ENCODE measurements at regions not wholly inside any gene's neighbourhood (a gene's known extent, or its start where the extent isn't known, plus 50 kb on each side); places are given as distances from the start of the nearest gene placed in this dataset.

DNA sequence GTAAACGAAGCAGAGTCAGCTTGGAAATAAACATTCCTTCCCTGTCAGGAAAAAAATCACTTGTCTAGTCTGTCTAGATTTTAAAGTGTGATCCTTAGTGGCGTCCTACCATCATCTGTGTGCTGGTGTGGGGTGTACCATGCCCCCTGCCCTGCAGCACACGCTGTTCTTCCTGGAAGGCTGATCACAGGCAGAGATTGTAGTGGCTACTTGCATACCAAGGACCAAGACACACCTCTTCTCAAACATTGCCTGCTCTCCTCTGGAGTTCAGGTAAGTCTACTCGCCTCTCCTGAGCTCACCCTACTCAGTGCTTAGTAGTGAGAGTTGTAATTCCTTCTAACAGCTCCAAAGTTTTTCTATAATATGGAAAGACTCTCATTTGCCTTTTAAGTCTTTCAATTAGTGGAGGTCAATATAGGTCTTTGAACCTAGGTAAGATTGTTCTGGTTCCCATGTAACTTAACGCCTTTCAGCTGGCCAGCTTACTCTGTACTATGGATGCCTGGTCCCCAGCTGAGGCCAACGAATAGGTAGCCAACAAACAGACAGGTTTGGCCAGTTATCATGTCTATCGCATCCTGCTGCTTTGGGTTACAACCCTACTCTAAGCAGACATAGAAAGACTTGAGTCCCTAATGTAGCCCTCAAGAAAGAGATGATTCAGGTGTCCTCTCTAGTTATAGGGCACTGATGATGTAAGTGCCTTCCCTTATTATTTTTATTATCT lies 55.4 kb downstream of the XCL1 start:
- no peak for DNase-seq

DNA sequence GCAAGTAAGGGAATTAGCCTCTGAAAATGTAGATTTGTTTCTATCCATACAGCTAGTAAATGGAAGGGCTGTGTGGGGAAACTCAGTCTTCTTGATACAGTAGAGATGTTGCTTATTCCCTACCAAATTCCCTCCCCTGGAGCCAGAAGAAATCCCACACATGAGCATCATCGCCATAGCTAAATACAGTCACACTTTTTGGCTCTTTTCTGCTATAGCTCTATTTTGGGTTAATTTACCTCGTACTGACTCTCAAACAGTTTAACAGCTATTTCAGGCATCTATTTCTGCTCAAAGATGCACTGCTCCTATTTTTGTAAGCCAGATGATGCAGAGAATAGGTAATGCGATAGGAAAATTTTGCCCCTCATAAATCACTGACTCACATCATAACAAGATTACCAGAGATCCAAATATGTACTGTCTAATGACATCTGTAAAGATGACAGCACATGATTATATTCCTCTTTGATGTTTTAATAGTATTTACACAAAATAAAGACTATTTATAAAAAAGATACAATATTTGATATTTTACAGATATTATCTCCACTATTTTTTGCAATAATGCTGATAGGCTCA lies 58.6 kb downstream of the XCL1 start:
- DNase-seq: no peak

DNA sequence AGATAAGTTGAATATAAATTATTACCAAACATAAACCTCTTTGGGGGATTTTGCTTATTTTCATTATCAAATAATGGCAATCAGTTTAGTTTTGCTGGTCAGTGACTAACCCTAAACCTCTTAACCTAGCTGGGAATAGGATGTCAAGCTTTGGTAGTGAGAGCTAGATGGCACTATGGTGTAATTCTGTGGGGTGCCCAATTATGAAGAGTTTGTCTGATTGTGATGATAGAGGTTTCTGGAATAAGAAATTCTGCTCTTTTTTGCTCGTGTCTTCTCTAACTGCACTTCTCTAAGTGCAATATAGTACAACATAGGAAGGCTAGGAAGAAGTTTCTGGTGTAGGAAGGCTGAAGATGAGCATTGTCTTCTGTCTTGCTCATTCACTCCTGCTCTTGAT lies 59.8 kb downstream of the XCL1 start:
- DNase-seq: peak; percentile 24

DNA sequence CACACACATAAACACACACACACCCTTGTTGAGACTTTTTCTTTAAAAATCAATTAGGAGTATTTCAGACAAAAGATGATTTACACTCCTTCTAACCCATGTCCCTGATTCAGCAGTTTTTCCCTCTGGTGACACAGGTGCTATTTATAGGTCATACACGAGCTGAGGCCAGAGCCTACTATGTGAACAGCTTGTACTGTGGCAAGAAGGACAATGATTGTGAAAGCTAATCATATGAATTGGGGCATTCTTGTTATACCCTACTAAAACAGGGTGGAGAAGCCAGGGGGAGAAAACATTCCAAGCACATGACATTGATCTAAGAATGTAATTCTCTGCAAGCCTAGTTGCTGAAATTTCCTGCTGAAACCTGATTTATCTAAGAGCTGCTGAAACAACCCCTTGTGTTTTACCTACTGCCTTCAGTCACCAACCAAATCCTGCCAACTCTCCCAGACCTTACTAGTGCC lies 60.3 kb downstream of the XCL1 start:
- no peak for DNase-seq

DNA sequence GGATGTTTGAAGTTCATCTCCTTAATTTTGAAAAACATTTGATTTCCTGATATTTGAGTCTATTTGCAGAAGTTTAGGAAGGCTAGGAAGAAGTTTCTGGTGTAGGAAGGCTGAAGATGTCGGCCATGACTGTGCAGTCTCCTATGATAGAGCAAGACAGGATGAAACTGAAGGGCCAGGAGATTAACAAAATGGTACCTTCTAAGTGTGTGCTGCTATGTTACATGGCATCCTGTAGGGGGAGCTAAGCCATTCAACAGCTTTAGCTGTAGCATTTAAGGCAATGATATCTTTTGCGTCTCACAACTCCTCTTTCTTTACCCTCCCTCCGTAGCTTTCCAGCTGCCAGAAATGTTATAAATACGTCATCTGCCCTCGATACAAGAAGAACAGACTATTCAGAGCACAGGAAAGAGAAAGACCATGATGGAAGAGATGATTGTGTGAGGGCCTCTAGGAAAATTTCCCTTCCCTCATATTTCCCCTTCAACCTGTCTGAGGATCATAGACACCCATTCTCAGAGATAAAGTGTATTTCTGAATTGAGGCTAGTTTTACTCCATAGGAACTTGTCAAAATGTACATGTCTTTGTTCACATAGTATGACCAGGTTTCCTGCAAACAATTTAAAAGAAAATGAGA lies 61.1 kb downstream of the XCL1 start:
- peak; percentile 70 for DNase-seq

DNA sequence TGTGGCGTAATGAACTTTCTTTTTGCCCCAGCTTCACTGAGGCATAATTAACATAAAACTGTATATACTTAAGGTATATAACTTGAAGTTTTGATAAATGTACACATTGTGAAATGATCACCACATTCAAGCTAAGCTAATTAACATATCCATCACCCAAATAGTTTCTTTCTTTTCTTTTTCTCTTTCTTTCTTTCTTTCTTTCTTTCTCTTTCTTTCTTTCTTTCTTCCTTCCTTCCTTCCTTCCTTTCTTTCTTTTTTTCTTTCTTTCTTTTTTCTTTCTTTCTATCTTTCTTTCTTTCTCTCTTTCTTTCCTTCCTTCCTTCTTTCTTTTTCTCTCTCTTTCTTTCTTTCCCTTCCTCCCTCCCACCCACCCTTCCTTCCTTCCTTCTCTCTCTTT lies 62.5 kb downstream of the XCL1 start:
- no peak for DNase-seq

DNA sequence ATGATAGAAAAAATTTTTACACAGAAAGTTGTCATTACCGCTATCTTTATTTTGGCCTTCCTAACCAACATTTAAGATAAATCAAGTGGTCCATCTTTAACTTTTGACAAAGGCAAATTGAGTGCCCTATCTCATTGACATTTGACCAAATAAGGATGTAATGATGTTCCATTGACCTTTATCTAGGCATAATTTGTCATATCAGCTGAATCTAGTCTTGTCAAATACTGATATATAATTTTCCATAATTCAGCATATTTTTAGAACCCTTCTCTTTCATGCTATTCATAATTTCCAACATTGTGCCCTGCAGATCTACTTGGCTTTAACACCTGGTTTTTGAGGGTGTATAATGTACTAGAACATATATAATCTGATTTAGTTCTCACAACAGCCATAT lies 63.8 kb downstream of the XCL1 start:
- DNase-seq: no peak

DNA sequence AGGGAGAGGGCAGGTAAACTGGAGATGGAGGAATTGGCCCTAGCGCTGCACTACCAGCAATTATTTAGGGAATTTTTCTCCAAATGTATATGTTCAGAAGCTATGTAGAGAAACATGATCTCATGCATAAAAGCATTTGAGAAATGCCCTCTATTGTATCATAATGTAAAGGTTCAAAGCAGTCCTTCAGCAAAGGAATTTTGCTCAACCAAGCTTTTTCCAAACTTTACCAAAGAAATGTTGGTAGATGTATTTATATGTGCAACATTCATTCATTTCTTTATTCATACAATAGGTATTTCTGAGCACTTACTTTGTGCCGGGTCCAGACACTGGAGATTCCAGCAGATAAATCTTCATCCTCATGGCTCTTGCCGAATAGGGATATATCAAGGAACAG lies 64.4 kb downstream of the XCL1 start:
- DNase-seq: no peak

DNA sequence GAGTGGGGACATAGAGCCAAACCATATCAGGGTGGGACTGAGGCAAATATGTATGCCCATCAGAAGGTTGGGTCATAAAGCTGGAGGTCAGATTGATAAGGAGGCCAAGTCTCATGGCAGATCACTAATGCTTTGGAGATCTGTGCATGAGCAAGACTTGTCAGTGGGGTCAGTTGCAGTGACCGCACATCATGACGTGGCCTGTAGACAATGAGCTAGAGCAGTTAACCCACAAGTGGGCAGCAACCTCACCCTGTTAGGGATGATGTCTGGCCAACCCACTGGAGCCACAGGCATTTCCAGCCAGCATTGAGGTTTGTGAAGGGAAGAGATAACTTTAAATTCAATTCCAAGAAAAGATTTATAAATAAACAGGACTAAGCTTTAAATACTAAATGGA lies 66.7 kb downstream of the XCL1 start:
- no peak for DNase-seq

All from NCI-H526 treated with DMSO at 0.1 percent for 48 hours (cell line).